ENCODE measurements at regions not wholly inside any gene's neighbourhood (a gene's known extent, or its start where the extent isn't known, plus 50 kb on each side); places are given as distances from the start of the nearest gene placed in this dataset.

DNA sequence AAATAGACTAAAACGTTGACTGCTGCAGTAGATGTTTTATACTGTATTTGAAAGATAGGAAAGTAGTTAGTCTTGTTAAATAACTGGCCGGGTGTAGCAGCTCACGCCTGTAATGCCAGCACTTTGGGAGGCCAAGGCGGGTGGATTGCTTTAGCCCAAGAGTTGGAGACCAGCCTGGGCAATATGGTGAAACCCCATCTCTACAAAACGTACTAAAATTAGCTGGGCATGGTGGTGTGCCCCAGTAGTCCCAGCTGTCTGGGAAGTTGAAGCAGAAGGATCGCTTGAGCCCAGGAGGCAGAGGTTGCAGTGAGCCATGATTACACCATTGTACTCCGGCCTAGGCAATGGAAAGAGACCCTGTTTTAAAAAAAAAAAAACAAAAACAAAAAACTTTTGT lies 60.5 kb upstream of the ULK4 start:
- no peak for DNase-seq (ENCODE audit: low spot score)
- intact Hi-C loops (cut with micrococcal nuclease) = loop anchor here (2.0 kb wide), 1 partner anchor 58 kb away; no protein-coding TSS in a partner anchor
- H3K9me3 Mint-ChIP-seq = no peaks in the 10 kb centered on the region
- H3K36me3 Mint-ChIP-seq (ENCODE audit: low read depth) = peaks cover 9% of the 10 kb centered on the region
- peak overlapping the region; percentile 15 for H3K27ac Mint-ChIP-seq
- no peaks in the 10 kb centered on the region for H3K27me3 Mint-ChIP-seq (ENCODE audit: low read depth)
- no peak overlapping the region for H3K4me3 Mint-ChIP-seq (ENCODE audit: low read depth)
- peaks cover 63% of the 10 kb centered on the region for H3K4me1 Mint-ChIP-seq (ENCODE audit: low read depth)

DNA sequence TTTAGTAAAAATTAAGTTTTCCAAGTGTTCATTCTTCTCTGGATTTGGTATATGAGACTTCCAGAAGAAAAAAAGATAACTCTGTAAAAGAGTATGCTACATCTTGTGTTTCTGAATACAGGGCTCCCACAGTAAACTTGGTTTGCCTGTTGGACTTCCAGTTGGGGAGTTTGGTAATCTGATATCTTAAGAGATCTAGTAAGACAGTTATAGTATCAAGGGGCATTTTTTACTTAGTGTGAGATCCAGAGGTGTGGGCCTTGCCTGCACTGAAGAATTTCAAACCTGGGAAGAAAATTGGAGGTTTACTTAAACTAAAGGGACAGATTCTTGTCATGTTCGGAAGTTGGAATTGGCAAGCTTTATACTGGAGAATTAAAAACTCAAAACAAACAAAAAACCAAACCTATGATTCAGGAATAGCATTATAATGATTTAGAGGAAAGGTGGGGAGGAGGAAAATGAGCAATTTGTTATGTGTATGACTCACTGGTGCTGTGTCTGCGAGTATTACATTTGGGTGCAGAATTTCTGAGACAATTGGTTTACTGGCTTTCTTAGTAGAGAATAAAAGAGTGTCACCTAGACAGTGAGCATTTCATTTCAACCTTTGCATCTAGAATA lies 58.9 kb upstream of the ULK4 start:
- Mint-ChIP-seq H3K27me3 (ENCODE audit: low read depth) (no peaks in the 10 kb centered on the region), H3K4me3 (ENCODE audit: low read depth) (no peak overlapping the region), H3K4me1 (ENCODE audit: low read depth) (peaks cover 63% of the 10 kb centered on the region), H3K9me3 (no peaks in the 10 kb centered on the region), H3K27ac (peak overlapping the region; percentile 32), H3K36me3 (ENCODE audit: low read depth) (peaks cover 21% of the 10 kb centered on the region)
- DNase-seq (ENCODE audit: low spot score) = no peak
- intact Hi-C loops (cut with micrococcal nuclease) = no loop called here

DNA sequence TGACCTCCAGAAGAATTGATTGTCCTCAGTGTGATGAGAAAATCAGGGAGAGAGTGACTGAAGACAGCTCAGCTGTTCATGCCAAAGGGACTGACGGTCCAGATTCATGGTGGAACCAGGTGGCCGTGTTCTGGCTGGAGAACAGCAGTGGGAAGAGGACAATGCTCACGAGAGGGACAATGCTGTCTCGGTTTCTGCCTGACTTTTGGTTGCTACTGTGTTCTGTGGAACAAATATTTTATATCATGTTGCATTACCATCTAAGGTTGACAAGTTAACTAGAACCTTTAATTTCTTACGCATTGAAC lies 58.0 kb upstream of the ULK4 start:
- Mint-ChIP-seq H3K4me1 (ENCODE audit: low read depth) (peaks cover 63% of the 10 kb centered on the region), H3K9me3 (no peaks in the 10 kb centered on the region), H3K27ac (no peak overlapping the region), H3K36me3 (ENCODE audit: low read depth) (peaks cover 30% of the 10 kb centered on the region), H3K27me3 (ENCODE audit: low read depth) (no peaks in the 10 kb centered on the region), H3K4me3 (ENCODE audit: low read depth) (no peak overlapping the region)
- DNase-seq (ENCODE audit: low spot score) = no peak
- intact Hi-C loops (cut with micrococcal nuclease) = loop anchor here (10.0 kb wide), 1 partner anchor 815 kb away; no protein-coding TSS in a partner anchor

DNA sequence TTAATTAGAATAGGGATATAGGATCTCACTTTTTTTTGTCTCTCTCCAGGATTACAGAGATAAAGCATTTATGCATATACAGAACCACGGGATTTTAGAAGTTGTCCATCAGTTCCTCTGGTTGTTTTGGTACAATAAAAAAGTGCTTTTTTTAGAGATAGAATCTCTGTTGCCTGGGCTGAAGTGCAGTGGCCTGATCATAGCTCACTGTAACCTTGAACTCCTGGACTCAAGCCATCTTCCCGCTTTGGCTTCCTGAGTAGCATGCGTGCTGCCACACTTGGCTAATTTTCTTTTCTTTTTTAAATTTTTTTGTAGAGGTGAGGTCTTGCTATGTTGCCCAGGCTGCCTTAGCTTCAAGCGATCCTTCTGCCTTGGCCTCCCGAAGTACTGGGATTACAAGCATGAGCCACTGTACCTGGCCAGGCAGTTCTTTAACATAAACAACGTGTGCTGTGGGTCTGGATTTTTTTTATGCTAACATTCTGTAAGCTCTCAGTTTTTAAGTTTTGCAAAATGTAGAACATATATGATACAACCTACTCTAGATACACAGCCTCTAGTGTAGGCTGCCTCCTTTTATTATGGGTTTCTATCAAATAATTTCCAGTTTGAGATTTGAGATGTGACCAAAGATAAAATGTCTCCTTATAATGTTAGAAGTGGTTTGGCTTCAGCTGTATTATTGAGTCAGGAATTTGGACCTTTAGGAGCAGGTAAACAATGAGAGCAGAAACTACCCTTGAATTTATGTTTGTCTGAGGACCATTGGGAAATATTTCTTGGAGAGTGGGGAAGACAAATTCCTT lies 57.4 kb upstream of the ULK4 start:
- intact Hi-C loops (cut with micrococcal nuclease) = loop anchor here (10.0 kb wide), 1 partner anchor 815 kb away; no protein-coding TSS in a partner anchor
- Mint-ChIP-seq H3K36me3 (ENCODE audit: low read depth) (peaks cover 36% of the 10 kb centered on the region), H3K27ac (no peak overlapping the region), H3K9me3 (no peaks in the 10 kb centered on the region), H3K4me3 (ENCODE audit: low read depth) (no peak overlapping the region), H3K4me1 (ENCODE audit: low read depth) (peaks cover 64% of the 10 kb centered on the region), H3K27me3 (ENCODE audit: low read depth) (no peaks in the 10 kb centered on the region)
- DNase-seq (ENCODE audit: low spot score) = no peak

DNA sequence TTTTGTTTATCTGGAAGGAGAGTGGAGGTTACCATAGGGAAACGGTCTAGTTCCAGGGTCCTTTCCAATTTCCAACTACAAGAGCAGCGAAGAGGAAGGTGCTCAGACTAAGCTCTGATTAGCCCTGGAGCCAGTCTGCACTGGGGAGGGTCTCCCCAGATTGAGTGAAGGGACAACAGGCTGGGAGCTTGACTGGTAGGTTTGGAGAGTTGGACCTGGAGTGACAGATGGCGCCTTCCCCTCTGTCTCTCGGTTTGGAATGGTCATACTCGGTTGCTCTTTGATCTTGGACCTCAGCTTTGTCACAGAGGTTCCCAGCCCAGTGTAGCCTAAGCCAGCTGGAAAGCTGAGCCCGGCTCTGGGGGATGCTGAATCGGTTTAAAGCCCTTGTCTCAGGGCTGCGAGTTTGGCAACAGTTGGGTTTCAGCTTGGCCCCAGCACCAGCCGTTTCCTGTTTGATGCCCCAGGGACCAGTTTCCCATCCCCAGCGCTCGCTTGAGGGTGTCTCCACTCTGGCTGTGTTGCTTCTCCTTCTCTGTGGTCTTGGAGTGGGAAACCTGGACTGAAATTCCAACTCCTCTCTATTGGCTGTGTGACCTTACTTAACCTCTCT lies 53.1 kb upstream of the ULK4 start:
- peak overlapping the region; percentile 85 for H3K27ac Mint-ChIP-seq
- peak overlapping the region; percentile 88 for H3K4me3 Mint-ChIP-seq (ENCODE audit: low read depth)
- peaks cover 47% of the 10 kb centered on the region for H3K4me1 Mint-ChIP-seq (ENCODE audit: low read depth)
- intact Hi-C loops (cut with micrococcal nuclease) = loop anchor here (1.0 to 10.0 kb wide), 2 partner anchors 82 to 810 kb away; no protein-coding TSS in a partner anchor
- no peaks in the 10 kb centered on the region for H3K27me3 Mint-ChIP-seq (ENCODE audit: low read depth)
- no peaks in the 10 kb centered on the region for H3K9me3 Mint-ChIP-seq
- DNase-seq (ENCODE audit: low spot score) = no peak
- H3K36me3 Mint-ChIP-seq (ENCODE audit: low read depth) = peaks cover 28% of the 10 kb centered on the region

DNA sequence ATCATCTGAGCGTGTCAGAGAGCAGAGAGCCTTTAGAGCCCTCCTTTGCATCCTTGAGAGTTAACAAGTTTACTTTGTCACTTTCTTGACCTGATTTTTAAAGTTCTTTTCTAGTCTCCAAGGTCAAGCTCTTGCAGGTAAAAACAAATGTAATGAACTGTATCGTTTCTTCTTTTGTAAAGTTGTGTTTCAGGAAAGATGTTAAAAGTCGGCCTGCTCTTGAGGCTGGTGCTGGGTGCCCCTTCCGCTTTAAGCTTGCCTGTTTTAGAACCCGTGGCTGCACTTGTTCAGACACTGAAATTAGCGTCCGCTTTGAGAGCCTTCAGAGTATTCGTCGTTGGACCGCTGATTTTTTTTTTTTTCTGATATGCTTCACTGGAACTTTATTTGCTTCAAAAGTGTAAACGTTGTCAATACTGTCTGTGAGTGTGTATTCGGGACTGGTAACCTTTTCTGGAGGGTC lies 52.6 kb upstream of the ULK4 start:
- peaks cover 43% of the 10 kb centered on the region for H3K4me1 Mint-ChIP-seq (ENCODE audit: low read depth)
- no peaks in the 10 kb centered on the region for H3K27me3 Mint-ChIP-seq (ENCODE audit: low read depth)
- H3K36me3 Mint-ChIP-seq (ENCODE audit: low read depth) = peaks cover 28% of the 10 kb centered on the region
- no peaks in the 10 kb centered on the region for H3K9me3 Mint-ChIP-seq
- peak overlapping the region; percentile 88 for H3K4me3 Mint-ChIP-seq (ENCODE audit: low read depth)
- H3K27ac Mint-ChIP-seq = peak overlapping the region; percentile 85
- intact Hi-C loops (cut with micrococcal nuclease) = loop anchor here (1.0 to 10.0 kb wide), 2 partner anchors 83 to 810 kb away; no protein-coding TSS in a partner anchor
- no peak for DNase-seq (ENCODE audit: low spot score)

DNA sequence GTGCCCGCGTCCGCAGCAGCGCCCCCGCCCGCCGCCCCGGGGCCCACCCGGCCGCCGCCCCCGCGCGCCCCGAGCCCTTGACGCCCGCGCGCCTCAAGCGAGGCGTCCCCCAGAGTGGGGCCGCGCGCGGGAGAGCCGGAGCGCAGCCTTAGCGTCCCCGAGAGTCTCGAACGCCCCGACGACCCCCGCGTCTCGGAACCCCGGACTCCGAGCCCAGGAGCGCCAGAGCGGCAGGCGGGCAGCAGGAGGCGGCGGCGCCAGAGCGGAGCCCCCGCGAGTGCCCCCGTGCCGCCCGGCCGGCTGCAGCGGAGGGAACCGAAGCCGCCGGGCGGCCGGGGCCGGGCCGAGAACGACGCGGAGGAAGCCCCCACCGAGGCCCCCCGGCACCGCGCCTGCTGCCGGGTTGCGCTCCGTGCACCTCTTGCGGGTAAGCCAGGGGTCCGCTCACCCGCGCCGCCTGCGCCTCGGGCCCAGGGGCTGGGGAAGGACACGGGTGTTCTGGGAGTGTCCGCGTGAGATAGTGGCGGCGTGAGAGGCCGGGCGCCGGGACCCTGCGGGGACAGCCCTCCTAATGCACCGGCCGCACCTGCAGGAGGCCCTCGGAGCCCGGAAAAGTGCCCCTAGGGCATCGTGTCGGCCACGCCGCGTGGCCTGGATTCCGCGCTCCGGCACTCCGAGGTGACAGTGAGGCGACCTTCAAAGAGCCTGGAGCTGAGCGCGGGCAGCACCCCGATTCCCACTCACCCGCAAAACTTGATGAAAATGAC lies 52.0 kb upstream of the ULK4 start:
- Mint-ChIP-seq H3K36me3 (ENCODE audit: low read depth) (peaks cover 28% of the 10 kb centered on the region), H3K27me3 (ENCODE audit: low read depth) (no peaks in the 10 kb centered on the region), H3K4me3 (ENCODE audit: low read depth) (peak overlapping the region; percentile 88), H3K9me3 (no peaks in the 10 kb centered on the region), H3K4me1 (ENCODE audit: low read depth) (peaks cover 43% of the 10 kb centered on the region), H3K27ac (peak overlapping the region; percentile 85)
- intact Hi-C loops (cut with micrococcal nuclease) = loop anchor here (1.0 to 10.0 kb wide), 6 partner anchors 9 to 1561 kb away; partner anchors contain the start of gene ULK4
- peak; percentile 21 for DNase-seq (ENCODE audit: low spot score)

DNA sequence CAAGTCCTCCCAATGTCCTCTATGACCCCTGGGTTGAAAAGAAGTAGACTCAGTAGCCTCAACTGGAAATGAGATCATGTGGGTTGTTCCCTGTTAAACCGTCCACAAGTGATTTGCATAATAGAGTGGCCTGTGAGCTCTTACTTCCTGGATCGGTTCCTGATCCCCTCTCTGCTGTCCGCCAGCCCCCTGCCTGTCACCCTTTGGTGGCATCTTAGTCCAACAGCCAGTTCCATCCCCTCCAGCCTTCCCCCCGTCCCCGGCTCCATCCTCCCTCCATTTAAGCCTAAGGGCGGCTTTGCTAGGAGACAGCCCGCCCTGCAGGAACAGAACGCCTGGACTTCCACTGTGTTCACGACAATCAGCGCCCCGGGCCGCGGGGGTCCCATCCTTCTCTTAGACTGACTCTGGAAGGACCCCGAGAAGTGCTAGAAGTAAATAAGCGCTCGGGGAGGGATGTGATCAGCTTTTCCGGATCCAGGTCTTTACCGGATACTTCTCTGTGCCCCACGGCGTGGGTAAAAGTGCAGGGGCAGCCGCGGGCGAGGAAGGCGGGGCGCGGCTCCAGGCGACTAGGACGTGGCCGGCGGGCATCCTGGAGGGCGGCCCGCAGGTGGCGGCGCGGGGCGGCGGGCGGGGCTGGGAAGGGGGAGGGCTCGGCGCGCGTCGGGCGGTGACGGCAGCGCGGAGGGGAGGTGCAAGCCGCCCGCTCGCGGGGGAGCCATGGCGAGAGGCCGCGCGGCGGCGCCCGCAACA lies 51.2 kb upstream of the ULK4 start:
- H3K27me3 Mint-ChIP-seq (ENCODE audit: low read depth) = no peaks in the 10 kb centered on the region
- peaks cover 41% of the 10 kb centered on the region for H3K4me1 Mint-ChIP-seq (ENCODE audit: low read depth)

DNA sequence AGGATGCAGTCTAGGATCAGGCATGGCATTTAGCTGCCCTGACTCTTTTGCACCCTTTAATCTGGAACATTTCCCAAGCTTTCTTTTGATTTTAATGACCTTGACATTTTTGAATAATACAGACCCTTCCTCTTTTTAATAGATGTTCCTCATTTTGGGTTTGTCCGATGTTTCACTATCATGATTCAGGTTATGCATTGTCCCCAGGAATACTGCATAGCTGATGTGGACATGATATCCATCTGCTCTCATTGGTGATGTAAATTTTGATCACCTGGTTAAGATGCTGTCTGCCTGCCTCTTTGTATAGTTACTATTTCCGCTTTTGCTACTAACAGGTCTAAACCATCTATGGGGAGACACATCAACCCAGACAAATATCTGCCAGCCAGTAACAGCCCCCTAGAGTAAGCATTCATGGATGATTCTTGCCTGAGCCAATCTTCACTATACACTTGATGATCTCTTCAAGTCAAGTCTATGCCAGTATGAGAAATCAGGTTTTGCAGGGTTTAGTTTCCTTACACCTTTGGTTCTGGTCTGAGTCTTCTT lies 50.6 kb upstream of the ULK4 start:
- intact Hi-C loops (cut with micrococcal nuclease) = loop anchor here (1.0 to 10.0 kb wide), 4 partner anchors 68 to 1560 kb away; no protein-coding TSS in a partner anchor
- peak overlapping the region; percentile 88 for H3K4me3 Mint-ChIP-seq (ENCODE audit: low read depth)
- H3K27ac Mint-ChIP-seq = peak overlapping the region; percentile 96
- H3K36me3 Mint-ChIP-seq (ENCODE audit: low read depth) = peaks cover 28% of the 10 kb centered on the region
- no peaks in the 10 kb centered on the region for H3K27me3 Mint-ChIP-seq (ENCODE audit: low read depth)
- H3K4me1 Mint-ChIP-seq (ENCODE audit: low read depth) = peaks cover 40% of the 10 kb centered on the region
- DNase-seq (ENCODE audit: low spot score) = no peak
- H3K9me3 Mint-ChIP-seq = no peaks in the 10 kb centered on the region

More for the DNA sequence above, 51.2 kb upstream of the ULK4 start:
- H3K4me3 Mint-ChIP-seq (ENCODE audit: low read depth) = peak overlapping the region; percentile 88
- intact Hi-C loops (cut with micrococcal nuclease) = loop anchor here (1.0 to 10.0 kb wide), 6 partner anchors 10 to 1560 kb away; partner anchors contain the start of gene ULK4
- peak; percentile 61 for DNase-seq (ENCODE audit: low spot score)
- peaks cover 28% of the 10 kb centered on the region for H3K36me3 Mint-ChIP-seq (ENCODE audit: low read depth)
- peak overlapping the region; percentile 96 for H3K27ac Mint-ChIP-seq
- no peaks in the 10 kb centered on the region for H3K9me3 Mint-ChIP-seq

Data from activated T-helper 2 cell treated with anti-CD3 and anti-CD28 coated beads, Interferon-gamma antibody, Interleukin-2, Interleukin-4, amounts not matched to agents 10 μg/mL and 5 μg/mL and 100 μg/mL, durations not matched to agents 14 hours and 24 hours and 36 hours (primary cell).